ENCODE measurements at regions not wholly inside any gene's neighbourhood (a gene's known extent, or its start where the extent isn't known, plus 50 kb on each side); places are given as distances from the start of the nearest gene placed in this dataset.

DNA sequence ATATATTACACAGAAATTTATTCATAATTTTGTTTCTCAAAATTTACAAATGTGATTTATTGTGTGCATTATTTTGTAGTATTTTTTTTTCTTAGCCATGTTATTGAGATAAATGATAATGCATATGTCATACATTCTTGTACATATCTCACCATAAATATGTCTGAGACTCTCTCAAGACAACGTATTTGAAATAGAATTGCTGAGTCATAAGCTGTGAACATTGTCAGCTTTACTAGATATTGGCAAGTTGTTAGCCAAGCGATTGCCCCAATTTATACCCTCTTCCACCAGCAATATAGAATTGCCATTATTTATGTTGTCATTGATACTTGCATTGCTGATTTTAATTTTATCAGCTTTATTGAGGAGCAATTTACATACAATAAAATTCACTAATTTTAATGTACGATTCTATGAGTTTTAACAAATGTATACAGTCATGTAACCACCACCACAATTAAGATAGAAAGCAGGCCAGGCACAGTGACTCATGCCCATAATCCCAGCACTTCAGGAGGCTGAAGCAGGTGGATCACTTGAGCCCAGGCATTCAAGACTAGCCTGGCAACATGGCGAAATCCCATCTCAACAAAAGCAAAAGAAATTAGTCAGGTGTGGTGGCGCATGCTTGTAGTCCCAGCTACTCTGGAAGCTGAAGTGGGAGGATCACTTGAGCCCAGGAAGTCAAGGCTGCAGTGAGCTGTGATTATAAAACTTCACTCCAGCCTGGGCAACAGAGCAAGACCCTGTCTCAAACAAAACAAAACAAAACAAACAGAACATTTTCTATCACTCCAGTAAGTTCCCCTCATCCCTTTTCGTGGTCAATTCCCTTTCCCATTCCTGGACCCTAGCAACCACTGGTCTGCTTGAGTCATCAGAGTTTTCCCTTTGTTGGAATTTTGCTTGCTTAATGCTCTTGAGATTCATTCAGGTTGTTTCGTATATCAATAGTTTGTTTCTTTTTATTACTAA lies 373.1 kb downstream of the MFSD1 start:
- DNase-seq: no peak

DNA sequence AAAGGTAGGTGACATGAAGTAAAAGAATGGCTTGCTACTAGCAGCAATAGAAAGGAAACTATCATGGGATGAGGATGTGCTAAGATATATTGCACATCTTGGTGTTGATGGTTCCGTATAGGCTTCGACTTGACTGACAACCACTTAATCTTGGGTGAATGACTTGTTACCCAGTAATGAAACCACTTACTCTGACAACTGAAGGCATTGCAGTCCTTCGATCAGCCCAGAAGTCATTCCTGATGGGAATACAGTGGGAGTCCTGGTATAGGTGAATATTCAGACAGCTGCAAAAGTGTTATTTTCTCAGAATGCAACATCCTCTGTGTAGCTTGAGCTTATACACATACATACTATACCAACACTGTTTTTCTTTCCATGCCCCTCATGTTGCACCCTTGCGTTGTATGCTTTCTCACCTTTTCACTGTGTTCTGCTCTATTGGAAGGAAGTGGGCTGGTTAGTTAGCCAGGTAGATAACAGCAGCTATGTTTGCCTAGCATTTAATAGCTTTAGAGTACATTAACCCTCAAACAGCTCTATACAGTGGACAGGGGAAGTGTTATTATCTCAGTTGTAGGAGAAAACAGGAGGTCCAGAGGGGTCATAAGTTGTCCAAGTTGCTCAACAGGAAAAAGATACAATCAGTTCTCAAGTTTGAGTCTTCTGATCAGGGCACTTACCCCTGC lies 376.5 kb downstream of the MFSD1 start:
- DNase-seq: no peak

DNA sequence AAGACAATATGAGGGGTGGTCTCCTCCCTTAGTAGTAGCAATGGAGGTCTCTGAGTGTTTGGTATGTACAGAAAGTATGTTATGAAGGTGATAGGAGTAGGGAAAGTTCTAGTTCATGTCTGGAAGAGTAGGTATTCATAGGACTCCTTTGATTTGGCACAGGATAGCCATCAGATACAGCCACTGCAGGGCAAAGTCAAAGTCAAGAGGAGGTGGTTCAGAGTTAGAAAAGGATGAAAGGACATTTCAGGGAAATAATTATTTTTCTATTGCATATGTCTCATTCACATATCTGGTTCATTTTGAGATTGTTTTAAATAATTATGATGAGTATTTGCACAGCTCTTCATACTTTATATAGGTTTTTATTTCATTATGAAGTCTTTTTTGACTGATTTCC lies 381.1 kb downstream of the MFSD1 start:
- no peak for DNase-seq

DNA sequence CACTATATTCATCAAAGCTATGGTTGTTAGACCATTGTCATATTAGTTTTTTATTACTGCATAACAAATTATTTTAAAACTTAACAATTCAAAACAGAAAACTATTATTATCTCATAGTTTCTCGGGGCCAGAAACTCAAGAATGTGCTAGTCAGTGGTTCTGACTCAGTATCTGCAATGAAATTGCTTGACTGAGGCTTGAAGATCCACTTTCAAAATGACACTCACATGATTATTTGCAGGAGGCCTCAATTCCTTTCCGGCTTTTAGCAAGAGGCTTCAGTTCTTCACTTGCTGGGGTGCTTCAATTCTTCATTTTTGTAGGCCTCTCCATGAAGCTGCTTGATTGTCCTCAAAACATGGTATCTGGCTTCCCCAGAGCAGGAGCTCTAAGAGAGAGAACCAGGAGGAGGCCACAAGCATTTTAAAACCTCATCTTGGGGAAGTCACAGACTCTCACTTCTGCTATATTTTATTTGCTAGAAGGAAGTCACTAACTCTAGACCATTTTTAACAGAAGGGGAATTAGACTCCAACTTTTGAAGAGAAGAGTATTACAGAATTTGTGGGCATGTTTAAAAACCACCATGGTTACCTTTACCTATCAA lies 383.7 kb downstream of the MFSD1 start:
- DNase-seq: no peak

DNA sequence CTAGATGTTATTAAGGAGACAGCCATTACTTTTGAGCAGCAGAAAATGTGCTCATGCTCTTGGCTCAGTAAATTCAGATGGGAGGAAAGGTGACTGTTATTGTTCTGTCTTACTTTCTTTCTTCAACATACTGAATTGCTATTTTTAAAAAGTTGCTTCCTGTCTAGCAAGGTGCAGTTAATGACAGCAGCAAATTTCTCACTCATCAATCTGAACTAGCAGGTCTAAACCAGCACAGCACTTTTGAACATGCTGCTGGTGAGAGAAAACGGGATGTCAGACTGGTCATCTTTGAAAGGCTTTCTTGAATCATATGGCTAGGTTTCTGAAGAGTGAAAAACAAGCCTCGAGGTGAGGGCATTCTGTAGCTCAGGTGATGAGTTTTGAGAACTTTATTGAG lies 384.7 kb downstream of the MFSD1 start:
- DNase-seq: no peak

DNA sequence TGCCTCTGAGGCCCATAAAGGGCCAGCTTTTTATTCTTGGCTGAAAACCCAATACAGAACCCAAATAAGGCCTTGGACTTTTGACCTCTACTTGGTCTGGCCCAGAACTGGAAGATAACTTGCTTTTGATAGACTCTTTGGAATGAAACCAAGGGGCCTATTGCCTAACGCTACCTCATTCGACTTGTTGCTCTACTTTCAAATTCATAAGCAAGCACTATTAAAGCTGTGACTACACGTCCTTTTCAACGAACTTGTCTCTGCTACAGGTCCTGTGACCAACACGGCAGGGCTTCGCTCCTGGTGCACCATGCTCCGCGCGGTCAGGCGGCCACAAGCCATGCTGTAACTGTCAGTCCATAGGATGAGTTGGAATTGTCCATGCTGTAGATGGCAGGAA lies 385.4 kb downstream of the MFSD1 start:
- no peak for DNase-seq

DNA sequence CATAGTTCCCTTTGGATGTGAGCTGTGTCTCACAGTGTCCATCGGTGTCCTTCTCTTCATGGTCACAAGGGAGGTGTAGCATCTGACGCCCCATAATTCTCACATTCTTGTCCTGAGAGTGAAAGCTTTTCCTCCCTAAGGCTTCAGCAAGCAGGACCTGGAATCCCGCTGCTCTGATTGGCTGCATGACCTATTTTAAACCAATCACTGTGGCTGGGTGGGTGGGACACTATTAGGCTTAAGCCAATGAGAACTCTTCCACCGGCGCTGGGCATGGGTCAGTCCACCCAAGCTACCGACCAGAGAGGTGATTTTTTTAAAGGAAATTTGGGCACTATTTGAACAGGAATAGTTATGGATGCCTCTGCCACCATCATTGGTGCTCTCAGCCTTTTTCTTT lies 385.9 kb downstream of the MFSD1 start:
- DNase-seq: no peak

DNA sequence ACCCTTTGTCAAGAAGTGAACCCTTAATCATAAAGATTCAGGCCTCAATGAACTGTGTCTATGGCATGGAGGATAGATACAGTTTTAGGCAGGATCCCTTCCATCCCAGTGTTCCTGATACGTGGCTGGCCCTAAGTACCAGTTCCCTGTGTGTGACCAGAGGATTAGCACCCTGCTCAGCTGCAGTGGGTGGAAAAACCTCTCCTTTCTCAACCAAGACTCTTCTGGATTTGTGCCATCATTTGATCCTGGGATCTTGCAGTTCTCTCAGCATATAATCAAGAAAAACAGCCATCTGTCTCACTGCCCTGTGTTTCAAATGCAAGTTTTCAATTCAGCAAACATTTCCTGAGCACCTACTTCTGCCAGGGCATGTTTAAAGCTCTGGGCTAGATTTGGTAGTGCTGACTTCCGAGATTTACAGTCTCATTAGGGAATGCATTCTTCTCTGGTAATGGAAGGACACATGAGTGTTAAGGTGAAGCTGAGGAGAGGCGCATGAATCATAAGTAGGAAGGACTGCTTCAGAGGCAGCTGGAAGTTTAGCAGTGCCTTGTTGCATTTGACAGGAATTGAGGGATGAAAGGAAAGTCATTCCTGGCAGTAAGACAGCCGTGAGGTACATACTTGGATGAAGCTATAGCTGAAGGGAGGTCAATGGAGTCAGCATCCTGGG lies 388.3 kb downstream of the MFSD1 start:
- no peak for DNase-seq

DNA sequence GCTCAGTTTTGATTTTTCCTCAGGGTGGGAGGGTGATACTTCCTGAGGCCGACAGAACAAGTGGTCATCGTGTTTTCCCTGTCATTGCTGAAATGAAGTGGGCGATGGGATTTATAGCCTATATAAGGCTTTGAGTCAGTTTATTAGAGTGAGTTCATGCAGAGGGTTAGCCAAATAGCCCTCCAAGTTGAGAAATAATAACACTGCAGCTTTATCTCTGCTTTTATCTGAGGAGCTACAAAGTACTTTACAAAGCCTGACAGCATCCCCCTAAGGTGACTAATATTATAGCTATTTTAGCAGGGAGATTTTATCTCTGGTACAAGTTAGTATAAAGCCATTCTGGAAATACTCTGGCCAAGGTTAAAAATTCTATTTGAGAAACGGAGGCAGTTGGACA lies 389.6 kb downstream of the MFSD1 start:
- no peak for DNase-seq

DNA sequence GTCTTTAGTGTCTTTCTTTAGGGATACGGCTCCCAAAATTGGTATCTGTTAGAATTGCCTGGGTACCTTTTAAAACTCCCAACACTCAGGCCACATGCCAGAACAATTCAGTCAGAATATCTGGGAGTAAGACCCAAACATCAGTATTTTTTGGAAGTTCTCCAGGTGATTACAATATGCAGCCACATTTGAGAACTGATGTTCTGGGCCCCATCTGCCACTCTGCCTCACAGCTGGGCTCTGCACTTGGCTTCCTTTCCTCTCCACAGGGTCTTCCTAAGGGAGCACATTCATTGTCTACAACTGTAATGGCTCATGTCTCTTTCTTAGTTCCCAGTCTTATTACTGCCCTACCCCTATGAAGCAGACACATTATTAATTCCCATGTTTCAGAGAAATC lies 394.5 kb downstream of the MFSD1 start:
- DNase-seq: no peak

DNA sequence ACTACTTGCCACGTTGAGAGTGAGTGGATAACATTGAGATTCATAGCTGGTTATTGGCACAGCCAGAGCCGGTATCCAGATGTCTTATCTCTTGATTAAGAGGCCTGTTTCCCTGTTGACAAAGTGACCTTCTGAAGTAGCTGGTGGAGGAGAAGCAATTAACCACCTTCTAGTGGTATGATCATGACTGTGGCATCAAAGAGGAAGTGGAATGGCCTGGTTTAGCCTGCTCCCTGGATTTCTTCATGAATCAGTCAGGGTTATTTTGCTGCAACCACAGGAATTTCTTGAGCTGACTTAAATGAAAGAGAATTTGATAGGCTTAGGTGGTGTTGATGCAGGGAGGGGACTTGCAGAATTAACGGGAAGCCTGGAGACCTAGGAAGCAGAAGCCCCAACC lies 398.3 kb downstream of the MFSD1 start:
- peak; percentile 13 for DNase-seq

DNA sequence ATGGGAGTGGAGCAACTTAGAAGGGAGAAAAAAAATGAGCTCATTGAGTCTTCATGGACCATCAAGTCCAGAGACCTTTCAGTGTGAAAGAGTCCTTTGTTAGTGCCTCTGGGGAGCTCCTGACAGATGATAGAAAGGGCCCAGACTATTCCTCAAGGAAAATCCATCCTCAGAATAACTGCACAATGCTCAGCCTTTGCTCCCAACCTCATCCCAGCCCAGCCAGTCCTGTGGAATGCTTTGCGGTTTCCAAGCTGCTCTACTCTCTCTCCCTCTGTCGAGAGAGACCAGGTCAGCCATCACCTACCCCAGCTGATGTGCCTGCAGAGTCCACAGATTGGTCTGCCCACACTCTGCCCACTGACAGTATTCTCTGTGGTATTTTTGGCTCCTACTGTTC lies 406.2 kb downstream of the MFSD1 start:
- DNase-seq: no peak

DNA sequence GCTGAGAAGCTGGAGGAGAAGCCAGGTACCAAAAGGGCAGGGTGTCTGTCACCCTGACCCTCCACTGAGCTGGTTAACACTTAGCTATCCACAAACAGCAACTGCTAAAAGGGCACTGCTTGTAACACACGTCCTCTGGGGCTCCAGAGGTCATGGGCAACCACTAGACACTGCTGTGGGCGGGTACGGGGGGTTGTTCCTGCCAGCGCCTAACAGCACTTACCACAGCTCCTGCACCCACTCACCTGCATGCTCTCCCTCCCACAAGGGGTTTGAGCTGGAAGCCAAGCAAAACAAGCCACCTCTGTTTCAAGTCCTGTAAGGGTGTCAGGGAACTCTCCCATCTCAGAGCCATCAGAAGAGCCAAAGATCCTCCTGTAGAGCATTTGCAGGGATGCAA lies 407.6 kb downstream of the MFSD1 start:
- DNase-seq: no peak

DNA sequence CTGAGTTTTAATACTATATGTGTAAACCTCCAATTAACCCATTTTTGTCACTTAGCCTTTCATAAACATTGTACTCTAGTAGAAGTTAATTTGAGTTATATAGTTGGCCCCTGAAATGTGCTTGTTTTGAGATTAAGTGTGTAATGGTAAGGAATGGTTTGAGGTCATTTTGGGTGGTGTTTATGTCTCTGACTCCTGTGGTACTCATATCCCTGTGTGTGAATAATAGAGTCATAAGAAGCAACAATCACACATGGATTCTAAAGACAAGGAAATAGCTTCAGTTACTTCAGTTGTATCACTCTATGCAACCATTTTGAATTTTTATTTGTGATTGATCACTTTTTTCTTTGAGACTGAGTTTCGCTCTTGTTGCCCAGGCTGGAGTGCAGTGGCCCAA lies 408.5 kb downstream of the MFSD1 start:
- no peak for DNase-seq

DNA sequence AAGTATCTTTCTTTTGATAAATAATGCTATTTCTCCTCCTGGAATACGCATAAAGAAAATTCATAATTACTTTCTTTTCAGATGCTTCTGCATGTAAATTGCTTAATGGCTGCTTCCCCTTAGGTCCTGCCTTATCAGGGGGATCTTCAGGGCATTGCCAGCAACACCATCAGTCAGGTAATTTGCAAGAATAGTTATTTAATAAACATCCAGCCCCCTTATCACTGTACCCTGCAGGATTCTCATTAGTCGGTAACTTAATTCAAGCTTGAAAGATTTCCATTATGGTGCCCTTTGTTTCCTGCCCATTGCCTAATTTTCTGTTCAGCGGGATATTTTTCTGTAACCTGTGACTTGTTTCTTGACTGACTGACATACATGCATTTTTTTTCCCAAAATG lies 414.5 kb downstream of the MFSD1 start:
- DNase-seq: no peak

DNA sequence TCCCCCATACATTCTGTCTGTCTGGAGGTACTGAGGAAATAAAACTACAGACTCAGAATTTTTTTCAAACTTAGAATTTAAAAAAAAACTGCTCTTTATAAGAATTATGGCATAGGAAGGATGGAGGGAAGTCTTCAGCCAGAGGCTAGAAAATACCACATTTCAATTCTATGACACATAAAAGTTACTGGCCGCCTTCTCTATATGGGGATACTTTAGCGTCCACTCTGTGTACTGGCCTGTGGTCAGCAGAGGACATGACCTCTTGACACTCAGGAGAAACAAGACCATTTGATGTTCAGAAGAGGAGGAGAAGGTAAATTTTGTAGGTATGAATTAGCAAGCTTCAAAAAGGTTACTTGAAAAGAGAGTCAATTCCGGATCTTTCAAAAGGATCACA lies 417.4 kb downstream of the MFSD1 start:
- no peak for DNase-seq

DNA sequence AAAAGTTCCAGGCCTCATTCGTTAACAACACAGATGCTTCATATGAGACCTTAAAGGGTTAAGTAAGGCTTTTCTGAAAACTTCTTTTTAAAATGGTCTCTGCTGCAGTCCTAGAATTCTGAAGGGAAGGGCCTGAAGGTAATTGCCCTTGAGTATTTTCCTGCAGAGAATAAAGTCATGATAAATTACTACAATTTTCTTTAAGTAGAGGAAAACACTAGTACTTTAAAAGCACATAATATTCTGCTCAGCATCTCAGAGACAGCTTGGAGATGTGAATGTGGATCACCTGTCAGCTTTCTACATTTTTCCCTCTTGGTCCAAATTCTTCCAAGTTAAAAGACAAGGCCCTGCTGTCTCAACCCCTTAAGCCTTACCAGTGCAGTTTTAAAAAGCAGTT lies 419.5 kb downstream of the MFSD1 start:
- no peak for DNase-seq

DNA sequence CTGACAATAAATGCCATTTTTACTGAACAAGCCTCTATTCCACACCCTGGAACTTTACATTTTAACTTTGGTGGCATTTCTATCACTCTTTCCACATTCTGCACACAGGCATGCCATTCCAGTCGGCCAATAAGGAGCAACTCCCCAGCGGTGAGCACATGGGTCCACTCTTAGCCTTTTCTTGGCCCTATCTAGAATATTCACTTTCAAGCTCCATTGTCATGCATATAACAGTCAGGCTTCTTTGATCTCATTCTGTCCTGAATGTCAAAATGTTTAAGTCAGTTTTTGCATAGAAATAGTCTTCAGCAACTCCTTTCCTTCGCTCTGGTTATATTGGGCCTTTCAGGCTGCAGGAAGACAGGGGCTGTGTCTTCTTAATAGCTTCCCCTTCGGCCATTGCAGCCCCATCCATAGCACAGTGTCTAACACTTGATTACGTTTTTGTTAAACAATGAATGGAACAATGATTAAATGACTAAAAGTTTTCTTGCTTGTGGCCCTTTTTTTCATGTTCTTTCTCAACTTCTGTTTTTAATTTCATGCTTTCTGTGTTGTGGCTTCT lies 427.3 kb downstream of the MFSD1 start:
- no peak for DNase-seq

DNA sequence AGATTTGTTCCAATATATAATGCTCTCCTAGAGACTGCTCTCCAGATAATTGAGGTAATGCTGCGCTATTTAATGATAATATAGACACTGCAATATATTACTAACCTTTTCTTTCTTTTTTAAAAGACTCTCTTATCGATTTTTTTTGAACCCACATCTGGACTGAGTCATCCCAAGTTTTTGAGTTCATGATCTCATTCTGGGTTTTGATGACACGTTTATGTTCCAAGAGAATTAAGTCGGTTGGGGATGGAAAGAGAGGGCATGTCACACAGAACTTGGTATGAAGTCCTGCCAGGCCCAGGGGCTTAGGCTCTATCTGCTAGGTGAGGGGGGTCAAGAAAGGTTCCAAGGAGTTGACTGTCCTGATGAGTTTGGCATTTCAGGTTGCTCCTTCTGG lies 431.1 kb downstream of the MFSD1 start:
- DNase-seq: no peak

DNA sequence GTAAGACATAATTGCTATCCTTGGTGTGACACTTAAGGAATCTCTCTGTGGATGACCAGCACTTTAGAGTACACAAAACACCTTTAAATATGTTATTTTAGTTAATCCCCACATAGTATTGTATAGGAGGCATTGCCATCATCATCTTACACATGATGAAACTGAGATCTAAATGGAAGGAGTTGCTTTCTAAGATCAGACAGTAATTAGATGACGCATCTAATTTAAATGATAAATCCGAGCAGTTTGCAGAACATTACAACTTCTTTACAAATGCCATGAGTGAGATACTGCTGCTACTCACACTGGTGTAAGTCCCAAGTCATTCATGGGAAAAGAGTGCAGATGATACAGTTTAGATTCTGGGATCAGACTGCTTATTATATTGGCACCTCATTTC lies 431.9 kb downstream of the MFSD1 start:
- no peak for DNase-seq

DNA sequence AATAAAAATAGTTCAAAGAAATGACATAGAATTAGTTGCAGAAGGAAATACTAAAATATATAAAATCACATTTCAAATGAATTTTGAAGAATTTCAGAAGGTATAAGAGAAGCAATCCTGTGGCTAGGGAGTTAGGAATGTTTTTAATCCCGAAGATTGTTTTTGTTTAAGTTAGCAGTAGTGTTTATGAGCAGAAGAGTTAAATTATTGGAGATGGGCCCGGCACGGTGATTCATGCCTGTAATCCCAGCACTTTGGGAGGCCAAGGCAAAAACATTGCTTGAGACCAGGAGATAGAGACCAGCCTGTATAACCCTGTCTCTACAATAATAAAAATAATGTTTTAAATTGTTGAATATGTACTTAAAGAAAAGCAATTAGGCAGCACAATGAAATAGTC lies 432.5 kb downstream of the MFSD1 start:
- DNase-seq: no peak

DNA sequence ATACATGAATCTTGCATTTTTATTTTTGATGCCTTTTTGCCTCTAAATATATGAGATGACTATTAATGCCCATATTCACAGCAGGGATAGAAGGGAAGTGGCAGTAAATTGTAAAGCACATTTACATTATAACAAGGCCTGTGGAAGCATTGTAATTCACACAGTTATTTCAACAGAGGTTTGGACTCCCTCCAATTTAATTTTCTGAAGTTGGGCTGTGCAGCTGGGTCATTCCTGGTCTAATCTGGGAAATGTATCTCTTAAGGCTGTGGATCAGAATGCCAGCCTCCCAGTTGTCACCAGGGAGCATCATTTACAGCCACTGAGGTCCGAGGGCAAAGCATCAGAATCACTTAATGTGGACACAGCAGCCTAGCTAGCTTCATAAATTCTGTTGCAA lies 434.5 kb downstream of the MFSD1 start:
- no peak for DNase-seq

DNA sequence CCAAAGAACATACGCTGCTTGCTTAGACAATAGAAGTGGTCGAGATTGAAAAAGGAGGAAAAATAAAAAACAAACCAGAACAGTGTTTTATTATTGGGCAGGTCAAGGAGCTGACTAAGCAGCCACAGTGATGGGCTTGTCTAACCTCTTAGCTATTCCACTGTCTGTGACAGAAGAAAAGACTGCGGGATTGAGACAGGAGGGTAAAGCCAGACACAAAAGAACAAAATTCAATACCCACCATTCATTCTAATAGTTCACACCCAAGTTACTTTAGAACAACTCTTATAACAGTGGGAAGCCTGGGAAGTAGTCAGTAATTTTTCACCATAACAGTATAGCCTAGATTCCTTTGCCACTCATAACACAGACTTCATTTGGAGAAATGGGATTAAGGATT lies 435.4 kb downstream of the MFSD1 start:
- no peak for DNase-seq

Measured in NCI-H510A treated with DMSO at 0.1 percent for 48 hours (cell line).